A673 (cell line): ENCODE measurements at regions not wholly inside any gene's neighbourhood (a gene's known extent, or its start where the extent isn't known, plus 50 kb on each side); places are given as distances from the start of the nearest gene placed in this dataset.

ENCODE experiments used
- BruUV-seq: library from RNA; stranded (reverse); fragments of 400-500 nt; replicated peaks from 2 replicates; lab custom pipeline; 2021; lab: Mats Ljungman, UMichigan
- CTCF ChIA-PET: fragments of 300-600 bp; sonication (Branson Sonifier 250); formaldehyde crosslinking; loops from one replicate; lab custom pipeline; 2022; ENCODE audit warnings: antibody characterized with exemption; lab: Charles Lee
- POLR2A ChIA-PET: fragments of 300-600 bp; sonication (Branson Sonifier 250); formaldehyde crosslinking; loops from one replicate; lab custom pipeline; 2022; ENCODE audit warnings: antibody characterized with exemption; ENCODE audit not compliant: low non-redundant PET; lab: Charles Lee
- DNase-seq: peaks from one replicate; pipeline ENCODE4 v3.0.0-alpha.2; 2015; ENCODE audit warnings: low spot score
- H3K27ac ChIP-seq: fragments of 200-600 bp; sonication (generic); 2 replicates; pipeline ENCODE4 v1.5.1; 2016; ENCODE audit warnings: mixed run types, low read depth, mild to moderate bottlenecking, mixed read lengths, antibody characterized with exemption, low read length; ENCODE audit not compliant: poor library complexity, severe bottlenecking
- H3K27me3 ChIP-seq: fragments of 200-600 bp; sonication (generic); replicated peaks from 2 replicates; pipeline ENCODE4 v1.6.1; 2017; ENCODE audit warnings: mixed run types, low read depth, mild to moderate bottlenecking, mixed read lengths, antibody characterized with exemption, low read length; ENCODE audit not compliant: insufficient read depth, poor library complexity
- H3K36me3 ChIP-seq: fragments of 200-600 bp; sonication (generic); 2 replicates; pipeline ENCODE4 v1.6.1; 2016; ENCODE audit warnings: mixed run types, mild to moderate bottlenecking, mixed read lengths, antibody characterized with exemption, low read length; ENCODE audit not compliant: insufficient read depth, poor library complexity, severe bottlenecking
- H3K4me1 ChIP-seq: fragments of 200-600 bp; sonication (generic); 2 replicates; pipeline ENCODE4 v1.6.1; 2017; ENCODE audit warnings: mixed run types, mild to moderate bottlenecking, mixed read lengths, antibody characterized with exemption, low read length; ENCODE audit not compliant: insufficient read depth, poor library complexity, severe bottlenecking
- H3K4me3 ChIP-seq: fragments of 200-600 bp; sonication (generic); 2 replicates; pipeline ENCODE4 v1.5.1; 2016; ENCODE audit warnings: low read depth, mixed run types, mild to moderate bottlenecking, mixed read lengths, low read length; ENCODE audit not compliant: poor library complexity, severe bottlenecking
- H3K9me3 ChIP-seq: fragments of 200-600 bp; sonication (generic); 2 replicates; pipeline ENCODE4 v1.6.1; 2016; ENCODE audit warnings: mixed run types, low read depth, mild to moderate bottlenecking, mixed read lengths, antibody characterized with exemption, low read length; ENCODE audit not compliant: poor library complexity, severe bottlenecking
- CTCF ChIP-seq: fragments of 300-800, 200-600 bp; sonication (generic); conservative IDR thresholded peaks from 2 replicates; pipeline ENCODE4 v1.5.1; 2017; ENCODE audit warnings: low read depth, mild to moderate bottlenecking, antibody characterized with exemption, low read length, moderate library complexity, mixed read lengths
- EZH2 ChIP-seq: fragments of 200-600 bp; sonication (generic); IDR thresholded peaks from 2 replicates; pipeline ENCODE4 v1.6.1; 2017; ENCODE audit warnings: borderline replicate concordance, low read depth, mild to moderate bottlenecking, mixed read lengths, antibody characterized with exemption, low read length; ENCODE audit not compliant: poor library complexity, severe bottlenecking
- intact Hi-C: fragments of 100-400 bp; cut with micrococcal nuclease; formaldehyde crosslinking; loops from one replicate; pipeline ENCODE4 v1.10.0; 2022; ENCODE audit not compliant: unreplicated experiment

- no TSS peak for BruUV-seq
- Histone ChIP-seq H3K36me3 (no peaks in the 10 kb centered on the region), H3K9me3 (no peaks in the 10 kb centered on the region), H3K27ac (no peak overlapping the region), H3K4me3 (no peak overlapping the region), H3K27me3 (no peaks in the 10 kb centered on the region), H3K4me1 (no peaks in the 10 kb centered on the region)
- ChIA-PET CTCF (no interaction called here), POLR2A (no interaction called here)
- no peak for TF ChIP-seq CTCF
- no peak for TF ChIP-seq EZH2
- intact Hi-C loops = no loop called here
- DNase-seq = no peak
These were observed 733.6 kb upstream of the TMEM132C start for GRCh38 chr12:127533353-127533752.

- Histone ChIP-seq H3K4me3 (no peak overlapping the region), H3K4me1 (no peaks in the 10 kb centered on the region), H3K36me3 (no peaks in the 10 kb centered on the region), H3K9me3 (no peaks in the 10 kb centered on the region), H3K27me3 (no peaks in the 10 kb centered on the region), H3K27ac (no peak overlapping the region)
- TF ChIP-seq EZH2 (no peak), CTCF (no peak)
- ChIA-PET POLR2A (no interaction called here), CTCF (no interaction called here)
- no TSS peak for BruUV-seq
- no peak for DNase-seq
- intact Hi-C loops = no loop called here
These were observed 730.0 kb upstream of the TMEM132C start for GRCh38 chr12:127536833-127537428.

GRCh38 chr12:127538316-127538715, 728.7 kb upstream of the TMEM132C start:
- intact Hi-C loops = no loop called here
- no peak overlapping the region for H3K4me3 ChIP-seq
- no TSS peak for BruUV-seq
- CTCF ChIA-PET = interaction anchor here (0.5 kb wide), 1 partner anchor 63 kb away, joined by 3 read pairs; no protein-coding TSS in a partner anchor
- no peaks in the 10 kb centered on the region for H3K27me3 ChIP-seq
- POLR2A ChIA-PET = no interaction called here
- no peak for TF ChIP-seq CTCF
- TF ChIP-seq EZH2 = no peak
- no peaks in the 10 kb centered on the region for H3K9me3 ChIP-seq
- no peak overlapping the region for H3K27ac ChIP-seq
- no peaks in the 10 kb centered on the region for H3K36me3 ChIP-seq
- DNase-seq = no peak
- no peaks in the 10 kb centered on the region for H3K4me1 ChIP-seq
